ENCODE measurements at regions not wholly inside any gene's neighbourhood (a gene's known extent, or its start where the extent isn't known, plus 50 kb on each side); places are given as distances from the start of the nearest gene placed in this dataset.

- no peak for DNase-seq
These were observed 50.6 kb downstream of the SLIT2 start for GRCh38 chr4:20302336-20302735.

GRCh38 chr4:20305976-20306375 is 54.3 kb downstream of the SLIT2 start:
- DNase-seq: no peak

GRCh38 chr4:20311856-20312255 is 60.2 kb downstream of the SLIT2 start:
- peak; percentile 50 for DNase-seq

GRCh38 chr4:20313237-20314030 is 61.7 kb downstream of the SLIT2 start:
- no peak for DNase-seq

GRCh38 chr4:20317424-20317985 is 65.8 kb downstream of the SLIT2 start:
- no peak for DNase-seq

GRCh38 chr4:20318001-20318908 is 66.5 kb downstream of the SLIT2 start:
- peak; percentile 47 for DNase-seq

- no peak for DNase-seq
These were observed 67.2 kb downstream of the SLIT2 start for GRCh38 chr4:20318909-20319277.

GRCh38 chr4:20319825-20320612 is 68.3 kb downstream of the SLIT2 start:
- no peak for DNase-seq

GRCh38 chr4:20323991-20324390 is 72.3 kb downstream of the SLIT2 start:
- no peak for DNase-seq

- DNase-seq: no peak
These were observed 74.8 kb downstream of the SLIT2 start for GRCh38 chr4:20326460-20326859.

- DNase-seq: peak; percentile 63
These were observed 75.3 kb downstream of the SLIT2 start for GRCh38 chr4:20326977-20327376.

- no peak for DNase-seq
These were observed 76.1 kb downstream of the SLIT2 start for GRCh38 chr4:20327808-20328207.

GRCh38 chr4:20331642-20332041 is 79.9 kb downstream of the SLIT2 start:
- no peak for DNase-seq

- DNase-seq: no peak
These were observed 81.5 kb downstream of the SLIT2 start for GRCh38 chr4:20333141-20333715.

- DNase-seq: peak; percentile 72
These were observed 85.6 kb downstream of the SLIT2 start for GRCh38 chr4:20337261-20337664.

GRCh38 chr4:20338841-20339240 is 87.1 kb downstream of the SLIT2 start:
- peak; percentile 37 for DNase-seq

GRCh38 chr4:20341134-20341738 is 89.5 kb downstream of the SLIT2 start:
- no peak for DNase-seq

GRCh38 chr4:20347531-20347930 is 95.8 kb downstream of the SLIT2 start:
- no peak for DNase-seq

GRCh38 chr4:20348411-20348810 is 96.7 kb downstream of the SLIT2 start:
- DNase-seq: no peak

GRCh38 chr4:20351360-20352162 is 99.9 kb downstream of the SLIT2 start:
- no peak for DNase-seq

- no peak for DNase-seq
These were observed 100.4 kb downstream of the SLIT2 start for GRCh38 chr4:20352163-20352431.
